Stimulated activated CD8-positive, alpha-beta memory T cell treated with anti-CD3 and anti-CD28 coated beads, Interleukin-4, amount 100 ng/mL, for 1 hour (primary cell): ENCODE measurements at regions not wholly inside any gene's neighbourhood (a gene's known extent, or its start where the extent isn't known, plus 50 kb on each side); places are given as distances from the start of the nearest gene placed in this dataset.

ENCODE experiments used
- DNase-seq, 2 donors: peaks; one replicate each; pipeline ENCODE4 v3.0.0-alpha.2; 2020; ENCODE audit warnings: low read depth in 2 of 2, low spot score in 1 of 2

GRCh38 chr14:94685166-94685581, 73.0 kb downstream of the SERPINA3 start:
- DNase-seq = no peak

- no peak for DNase-seq
Measured at GRCh38 chr14:94682736-94683135, 70.5 kb downstream of the SERPINA3 start.

- DNase-seq = no peak
Measured at GRCh38 chr14:94682061-94682516, 69.9 kb downstream of the SERPINA3 start.

- no peak for DNase-seq
Measured at GRCh38 chr14:94681300-94682060, 69.3 kb downstream of the SERPINA3 start.

- no peak for DNase-seq
Measured at GRCh38 chr14:94680862-94681288, 68.7 kb downstream of the SERPINA3 start.

- DNase-seq = no peak
Measured at GRCh38 chr14:94679937-94680861, 68.0 kb downstream of the SERPINA3 start.

- DNase-seq = no peak
Measured at GRCh38 chr14:94679106-94679810, 67.1 kb downstream of the SERPINA3 start.

GRCh38 chr14:94677747-94678146, 65.6 kb downstream of the SERPINA3 start:
- no peak for DNase-seq

- DNase-seq = no peak
Measured at GRCh38 chr14:94677213-94677612, 65.0 kb downstream of the SERPINA3 start.

- no peak for DNase-seq
Measured at GRCh38 chr14:94676495-94677185, 64.4 kb downstream of the SERPINA3 start.

- DNase-seq = no peak
Measured at GRCh38 chr14:94675036-94675435, 62.8 kb downstream of the SERPINA3 start.

GRCh38 chr14:94673781-94674231, 61.6 kb downstream of the SERPINA3 start:
- DNase-seq = no peak
